Glomerular endothelial cell (primary cell): ENCODE measurements at regions not wholly inside any gene's neighbourhood (a gene's known extent, or its start where the extent isn't known, plus 50 kb on each side); places are given as distances from the start of the nearest gene placed in this dataset.

ENCODE experiments used
- DNase-seq: peaks from one replicate; pipeline ENCODE4 v3.0.0-alpha.2; 2011; ENCODE audit warnings: low read depth, low spot score; ENCODE audit errors: extremely low read depth

DNA sequence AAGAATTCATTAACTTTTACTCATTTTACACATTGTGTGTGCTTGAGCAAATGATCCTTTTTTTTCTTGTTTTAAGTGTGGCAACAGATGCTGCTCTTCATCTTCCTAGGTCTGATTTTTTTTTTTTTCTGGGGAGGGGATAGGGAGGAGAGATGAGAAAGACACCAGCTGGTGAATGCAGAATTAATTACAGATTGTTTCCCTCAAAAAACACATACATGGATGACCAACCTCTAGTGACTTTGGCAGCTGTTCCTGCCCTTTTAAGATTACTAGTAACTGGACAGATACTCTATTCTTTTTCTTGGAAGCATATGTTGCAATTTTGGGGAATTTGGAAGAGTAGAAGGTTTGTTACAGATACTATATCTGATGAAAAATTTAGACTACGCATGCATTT, 103.6 kb upstream of the MYO16 start:
- DNase-seq, result no peak

DNA sequence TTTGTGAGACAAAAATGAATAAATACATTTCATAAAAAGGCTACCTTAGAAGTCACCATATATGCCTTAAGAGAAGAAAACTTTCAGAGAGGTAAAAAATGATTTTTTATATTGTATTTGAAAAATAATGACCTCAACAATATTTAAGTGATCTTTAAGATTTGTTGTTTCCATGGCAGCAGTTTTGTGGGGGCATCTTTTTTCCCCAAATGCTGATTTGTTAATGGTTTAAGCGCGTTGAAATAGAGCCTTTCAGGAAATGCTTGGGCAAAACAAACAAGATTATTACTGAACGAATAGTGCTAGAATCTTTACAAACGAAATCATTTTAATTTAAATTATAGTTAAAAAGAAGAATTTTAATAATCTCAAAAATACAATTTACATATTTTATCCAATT, 103.1 kb upstream of the MYO16 start:
- DNase-seq, result no peak

- no peak for DNase-seq
Measured at GRCh38 chr13:108527844-108528243, 101.6 kb upstream of the MYO16 start.

- DNase-seq, result no peak
Measured at GRCh38 chr13:108528303-108528702, 101.1 kb upstream of the MYO16 start.

DNA sequence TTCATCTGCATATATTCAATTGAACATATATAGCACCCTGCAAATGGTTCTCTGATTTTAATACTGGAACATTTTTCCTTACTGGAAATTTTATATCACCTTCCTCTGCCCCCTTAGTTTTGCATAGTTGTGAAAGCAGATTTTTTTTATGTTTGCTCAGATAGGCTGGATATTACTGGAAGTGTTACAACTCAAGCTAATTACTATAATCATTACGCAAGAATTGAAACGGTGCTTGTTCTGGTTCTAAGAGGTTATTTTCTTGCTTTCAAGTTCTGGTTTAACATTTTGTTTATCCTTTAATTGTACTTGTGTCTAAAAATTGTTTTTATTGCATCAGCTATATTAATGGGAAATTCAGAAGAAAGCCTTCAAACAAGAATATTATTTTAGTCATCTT, 95.6 kb upstream of the MYO16 start:
- DNase-seq, result no peak

DNA sequence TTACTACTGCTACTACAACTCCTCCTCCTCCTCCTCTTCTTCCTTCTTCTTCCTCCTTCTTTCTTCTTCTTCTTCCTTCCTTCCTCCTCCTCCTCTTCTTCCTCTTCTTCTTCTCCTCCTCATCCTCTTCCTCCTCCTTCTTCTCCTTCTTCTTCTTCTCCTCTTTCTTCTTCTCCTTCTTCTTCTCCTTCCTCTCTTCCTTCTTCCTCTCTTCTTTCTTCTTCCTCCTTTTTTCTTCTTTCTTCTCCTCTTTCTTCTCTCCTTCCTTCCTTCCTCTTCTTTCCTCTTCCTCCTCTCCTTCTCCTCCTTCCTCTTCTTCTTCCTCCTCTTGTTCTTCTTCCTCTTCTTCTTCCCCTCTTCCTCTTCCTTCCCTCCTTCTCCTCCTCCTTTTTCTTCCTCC, 94.7 kb upstream of the MYO16 start:
- no peak for DNase-seq

GRCh38 chr13:108549934-108550333, 79.5 kb upstream of the MYO16 start:
- DNase-seq, result no peak

- no peak for DNase-seq
Measured at GRCh38 chr13:108551674-108552073, 77.7 kb upstream of the MYO16 start.

GRCh38 chr13:108558489-108558888, 70.9 kb upstream of the MYO16 start:
- DNase-seq, result no peak

DNA sequence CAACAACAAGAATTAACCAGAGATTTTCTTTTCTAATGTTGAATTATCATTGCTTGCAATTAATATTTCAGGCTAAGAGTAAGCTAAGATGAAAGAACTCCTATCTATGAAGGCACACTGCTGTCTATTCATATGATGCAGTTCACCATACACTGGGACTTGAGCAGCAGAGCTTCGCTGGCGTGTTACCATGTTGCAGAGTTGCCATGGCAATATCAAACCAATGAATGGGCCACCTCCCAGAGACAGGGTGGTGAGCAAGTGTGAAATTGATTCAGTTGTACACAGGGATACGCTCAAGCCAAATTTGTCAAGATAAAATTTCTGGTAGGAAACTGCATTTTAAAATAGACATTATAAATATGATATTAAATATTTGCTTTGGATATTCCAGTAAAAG, 69.3 kb upstream of the MYO16 start:
- no peak for DNase-seq

DNA sequence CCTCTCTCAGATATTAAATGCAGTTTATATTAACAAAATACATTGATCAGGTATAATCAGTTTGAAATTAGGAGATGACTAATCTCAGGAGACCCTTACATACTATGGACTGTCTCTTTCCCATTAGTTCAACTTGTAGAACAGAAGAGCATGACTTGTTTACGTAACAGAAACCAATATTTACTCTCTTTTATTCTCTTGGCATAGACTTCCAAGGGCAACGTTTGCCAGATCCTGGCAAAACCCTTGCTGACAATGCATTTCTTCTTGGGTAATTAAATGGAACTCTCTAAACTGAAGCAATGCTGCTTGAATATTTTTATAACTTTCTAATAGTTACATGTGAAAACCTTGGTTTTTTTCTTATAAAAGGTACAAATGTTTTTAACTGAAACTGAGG, 68.3 kb upstream of the MYO16 start:
- DNase-seq, result no peak

DNA sequence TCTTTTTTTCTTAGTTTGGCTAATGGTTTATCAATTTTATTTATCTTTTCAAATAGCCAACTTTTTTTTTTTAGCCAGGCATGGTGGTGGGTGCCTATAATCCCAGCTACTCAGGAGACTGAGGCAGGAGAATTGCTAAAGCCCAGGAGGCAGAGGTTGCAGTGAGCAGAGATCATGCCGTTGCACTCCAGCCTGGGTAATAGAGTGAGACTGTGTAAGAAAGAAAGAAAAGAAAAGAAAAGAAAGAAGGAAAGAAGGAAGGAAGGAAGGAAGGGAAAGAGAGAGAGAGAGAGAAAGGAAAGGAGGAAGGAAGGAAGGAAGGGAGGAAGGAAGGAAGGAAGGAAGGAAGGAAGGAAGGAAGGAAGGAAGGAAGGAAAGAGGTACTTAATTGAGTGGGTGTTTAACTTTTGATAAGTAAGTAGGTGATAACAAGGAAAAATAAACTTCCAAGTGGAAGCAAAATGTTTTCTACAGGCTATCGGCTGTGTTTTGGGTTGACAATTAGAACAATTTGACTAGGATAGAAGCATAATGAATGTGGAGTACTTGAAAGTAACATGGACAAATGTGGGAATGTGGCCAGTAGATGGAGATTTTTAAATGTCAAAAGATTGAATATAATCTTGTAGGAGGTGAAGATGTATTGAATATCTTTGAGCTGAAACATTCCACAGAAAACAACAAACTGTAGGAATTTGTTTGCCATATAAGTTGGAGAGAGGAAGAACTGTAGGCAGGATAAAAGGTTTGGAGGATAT, 62.8 kb upstream of the MYO16 start:
- no peak for DNase-seq

- no peak for DNase-seq
Measured at GRCh38 chr13:108572782-108573211, 56.6 kb upstream of the MYO16 start.

DNA sequence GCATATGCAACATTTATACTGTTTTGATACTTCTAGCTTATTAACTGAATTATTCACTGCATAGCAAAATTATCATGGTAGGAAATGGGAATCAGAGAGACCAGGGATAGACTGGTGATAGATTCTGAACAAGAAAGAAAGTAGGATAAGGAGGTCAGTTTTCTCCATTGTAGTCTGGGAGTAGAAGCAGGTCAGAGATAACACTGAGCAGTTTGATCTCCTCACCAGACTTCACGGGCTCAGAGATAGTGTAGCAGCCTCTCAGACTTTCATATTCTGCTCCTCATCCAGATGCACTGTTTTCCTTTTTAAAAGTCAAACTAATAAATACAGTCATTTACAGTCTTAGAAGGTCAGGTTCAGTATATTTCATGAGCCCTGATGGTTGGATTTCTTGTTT, 56.0 kb upstream of the MYO16 start:
- no peak for DNase-seq

- no peak for DNase-seq
Measured at GRCh38 chr13:108574856-108575255, 54.6 kb upstream of the MYO16 start.

GRCh38 chr13:108575430-108575829, 54.0 kb upstream of the MYO16 start:
- no peak for DNase-seq
